ENCODE measurements at regions not wholly inside any gene's neighbourhood (a gene's known extent, or its start where the extent isn't known, plus 50 kb on each side); places are given as distances from the start of the nearest gene placed in this dataset.

DNA sequence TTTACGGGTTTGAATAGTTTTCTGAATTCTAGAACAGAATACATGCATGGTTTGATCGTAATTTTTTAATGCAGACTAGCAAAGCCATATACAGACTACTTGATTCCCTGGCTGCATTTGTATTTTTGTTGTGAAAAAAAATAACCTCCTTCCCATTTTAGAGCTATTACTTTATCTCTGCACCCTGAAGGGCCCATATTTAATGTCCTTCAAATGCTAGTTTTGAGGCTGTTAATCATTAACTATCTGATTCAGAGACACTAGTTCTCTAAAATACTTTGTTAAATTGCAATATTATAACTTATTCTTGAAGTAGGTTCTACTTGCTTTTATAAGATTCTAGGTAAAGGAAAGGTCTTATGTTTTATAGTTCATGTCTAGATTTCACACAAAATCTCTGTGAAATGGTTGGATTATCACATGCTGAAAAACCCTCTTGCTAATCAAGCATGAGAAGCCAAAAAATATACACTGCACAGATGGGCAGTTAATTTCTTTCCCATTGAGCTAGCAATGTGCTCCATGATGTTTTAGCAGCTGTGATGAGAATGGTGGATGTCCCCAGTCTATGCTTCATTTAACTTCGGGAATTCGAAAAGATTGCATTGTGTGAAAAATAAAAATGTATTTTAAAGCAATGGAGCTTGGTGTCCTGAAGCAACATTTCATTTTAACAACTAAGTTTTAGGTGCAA, 634.0 kb upstream of the BCHE start:
- no peak for DNase-seq (ENCODE audit: extremely low spot score)
- Histone ChIP-seq H3K4me1 (ENCODE audit: insufficient read depth) (no peaks in the 10 kb centered on the region), H3K36me3 (ENCODE audit: insufficient read depth) (no peaks in the 10 kb centered on the region), H3K4me3 (ENCODE audit: low read depth, low read length) (no peak overlapping the region), H3K27ac (ENCODE audit: low read depth) (no peak overlapping the region)
- WGBS: 90% methylated on average over 4 of the region's 4 CpGs

DNA sequence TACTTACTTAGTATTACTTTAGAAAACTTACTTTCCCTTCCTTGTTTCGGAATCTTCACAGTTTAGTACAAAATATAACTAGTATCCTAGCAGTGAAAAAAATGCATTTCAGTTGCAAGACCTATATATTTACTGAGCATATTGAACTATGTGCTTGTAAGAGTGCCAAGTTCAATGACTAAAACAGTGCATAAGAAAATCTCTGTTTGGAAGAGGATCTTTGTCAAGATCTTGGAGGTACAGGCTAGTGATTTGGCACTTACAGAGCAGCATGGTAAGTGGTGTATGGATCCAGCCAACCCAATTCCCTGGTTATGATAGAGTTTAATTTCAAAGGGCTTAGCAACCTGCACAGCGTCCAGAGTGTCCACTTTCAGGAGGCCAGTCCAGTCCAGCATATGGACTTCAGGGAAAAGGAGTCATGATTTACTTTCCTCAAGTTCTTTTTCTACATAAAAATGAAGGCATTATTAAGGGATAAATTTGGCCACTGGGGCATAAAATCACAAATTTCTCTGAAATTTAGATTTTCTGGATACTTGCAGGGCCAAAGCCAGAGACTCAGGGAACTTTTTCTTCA, 625.8 kb upstream of the BCHE start:
- Histone ChIP-seq H3K4me3 (ENCODE audit: low read depth, low read length) (no peak overlapping the region), H3K36me3 (ENCODE audit: insufficient read depth) (no peaks in the 10 kb centered on the region), H3K27ac (ENCODE audit: low read depth) (no peak overlapping the region), H3K4me1 (ENCODE audit: insufficient read depth) (no peaks in the 10 kb centered on the region)
- no peak for DNase-seq (ENCODE audit: extremely low spot score)
- 89% methylated on average over 2 of the region's 2 CpGs for WGBS

DNA sequence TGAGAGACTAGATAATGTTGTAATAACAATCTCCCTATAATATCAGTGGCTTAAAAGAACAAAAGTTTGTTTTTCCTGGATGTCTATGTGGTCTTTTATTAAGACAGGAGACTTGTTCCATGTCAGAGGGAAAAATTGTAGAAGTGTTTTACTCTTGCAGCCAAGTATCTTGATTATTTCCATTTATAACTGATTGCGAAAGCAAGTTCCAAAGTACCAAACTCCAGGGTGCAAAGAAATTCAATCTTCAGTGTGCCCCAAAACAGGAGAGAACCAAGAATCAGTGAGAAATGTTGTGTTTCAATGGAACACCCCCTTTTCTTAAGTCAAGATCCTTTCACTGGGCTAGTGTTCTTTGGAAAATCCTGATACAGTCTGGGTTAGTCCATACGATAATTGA, 624.4 kb upstream of the BCHE start:
- no peak for DNase-seq (ENCODE audit: extremely low spot score)
- H3K36me3 ChIP-seq (ENCODE audit: insufficient read depth): no peaks in the 10 kb centered on the region
- H3K4me1 ChIP-seq (ENCODE audit: insufficient read depth): no peaks in the 10 kb centered on the region
- no peak overlapping the region for H3K27ac ChIP-seq (ENCODE audit: low read depth)
- 85% methylated on average over 2 of the region's 2 CpGs for WGBS
- no peak overlapping the region for H3K4me3 ChIP-seq (ENCODE audit: low read depth, low read length)

DNA sequence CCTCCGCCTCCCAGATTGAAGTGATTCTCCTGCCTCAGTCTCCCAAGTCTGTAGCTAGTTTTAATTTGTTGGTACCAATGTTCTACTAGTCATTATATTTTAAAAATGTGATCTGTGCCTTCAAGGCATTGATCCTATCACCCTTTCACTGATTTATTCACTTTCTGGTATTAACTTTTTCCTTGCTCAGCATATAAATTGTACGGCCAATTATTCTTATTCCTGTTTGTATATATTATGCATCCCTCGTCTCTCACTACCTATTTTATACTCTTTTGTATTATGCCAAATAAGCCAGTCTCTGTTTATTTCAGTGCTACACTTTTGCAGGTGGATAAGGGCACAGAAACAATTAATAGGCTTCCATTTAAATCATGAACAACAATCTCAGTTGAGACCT, 620.2 kb upstream of the BCHE start:
- no peak for DNase-seq (ENCODE audit: extremely low spot score)
- 85% methylated on average over 3 of the region's 3 CpGs for WGBS
- H3K4me1 ChIP-seq (ENCODE audit: insufficient read depth): no peaks in the 10 kb centered on the region
- H3K4me3 ChIP-seq (ENCODE audit: low read depth, low read length): no peak overlapping the region
- no peaks in the 10 kb centered on the region for H3K36me3 ChIP-seq (ENCODE audit: insufficient read depth)
- H3K27ac ChIP-seq (ENCODE audit: low read depth): no peak overlapping the region

DNA sequence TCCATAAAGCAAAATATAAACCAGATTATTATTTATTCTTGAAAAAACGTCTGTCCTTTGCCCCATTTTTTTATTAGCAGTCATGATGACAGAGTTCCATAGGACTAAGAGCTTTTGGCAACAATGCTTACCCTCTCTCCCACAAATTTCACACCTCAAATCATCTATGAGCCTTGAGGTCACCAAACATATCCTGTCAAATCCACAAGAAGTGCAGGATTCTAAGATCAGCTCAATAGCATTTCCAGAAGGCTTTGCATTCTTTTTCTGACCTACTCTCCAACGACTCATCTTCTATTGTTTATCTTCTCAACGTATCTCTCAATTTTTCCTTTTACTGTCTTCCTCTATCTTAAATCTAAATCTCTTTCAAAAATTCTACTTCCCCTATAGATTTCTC, 619.1 kb upstream of the BCHE start:
- WGBS: 56% methylated on average over 3 of the region's 3 CpGs
- H3K36me3 ChIP-seq (ENCODE audit: insufficient read depth): no peaks in the 10 kb centered on the region
- H3K27ac ChIP-seq (ENCODE audit: low read depth): no peak overlapping the region
- H3K4me1 ChIP-seq (ENCODE audit: insufficient read depth): no peaks in the 10 kb centered on the region
- DNase-seq (ENCODE audit: extremely low spot score): no peak
- no peak overlapping the region for H3K4me3 ChIP-seq (ENCODE audit: low read depth, low read length)

DNA sequence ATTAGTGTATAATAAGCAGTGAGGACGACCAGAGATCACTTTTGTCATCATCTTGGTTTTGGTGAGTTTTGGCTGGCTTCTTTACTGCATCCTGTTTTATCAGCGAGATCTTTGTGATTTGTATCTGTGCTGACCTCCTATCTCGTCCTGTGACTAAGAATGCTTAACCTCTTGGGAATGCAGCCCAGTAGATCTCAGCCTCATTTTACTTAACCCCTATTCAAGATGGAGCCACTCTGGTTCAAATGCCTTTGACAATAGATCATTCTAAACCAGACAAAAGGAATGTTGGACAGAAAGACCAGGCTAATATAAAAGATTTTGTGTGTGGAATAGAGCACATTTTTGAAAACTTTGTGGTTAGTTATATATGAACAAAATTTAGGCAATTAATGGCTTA, 618.5 kb upstream of the BCHE start:
- WGBS: 61% methylated on average over 3 of the region's 3 CpGs
- Histone ChIP-seq H3K4me3 (ENCODE audit: low read depth, low read length) (no peak overlapping the region), H3K27ac (ENCODE audit: low read depth) (no peak overlapping the region), H3K36me3 (ENCODE audit: insufficient read depth) (no peaks in the 10 kb centered on the region), H3K4me1 (ENCODE audit: insufficient read depth) (no peaks in the 10 kb centered on the region)
- no peak for DNase-seq (ENCODE audit: extremely low spot score)

DNA sequence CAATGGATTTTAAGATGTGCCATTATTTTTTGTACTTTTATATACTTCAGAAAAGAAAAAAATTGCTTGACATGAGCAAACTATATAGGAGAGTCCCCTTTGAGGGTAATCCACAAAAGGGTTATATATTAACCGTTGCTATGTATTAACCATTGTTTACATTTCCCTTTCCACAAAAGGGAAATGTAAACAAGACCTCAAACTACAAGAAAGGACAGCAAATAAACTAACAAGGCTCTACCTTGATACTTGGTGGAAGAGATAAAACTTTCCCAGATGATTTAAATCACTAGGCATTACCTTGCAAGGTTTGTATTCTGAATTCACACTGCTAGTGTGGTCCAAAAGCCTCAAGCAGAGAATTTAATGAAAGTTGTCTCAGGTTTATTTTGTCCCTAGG, 616.3 kb upstream of the BCHE start:
- no peak for DNase-seq (ENCODE audit: extremely low spot score)
- no peaks in the 10 kb centered on the region for H3K4me1 ChIP-seq (ENCODE audit: insufficient read depth)
- H3K36me3 ChIP-seq (ENCODE audit: insufficient read depth): no peaks in the 10 kb centered on the region
- 38% methylated on average over 1 of the region's 1 CpG for WGBS
- H3K27ac ChIP-seq (ENCODE audit: low read depth): no peak overlapping the region
- no peak overlapping the region for H3K4me3 ChIP-seq (ENCODE audit: low read depth, low read length)

DNA sequence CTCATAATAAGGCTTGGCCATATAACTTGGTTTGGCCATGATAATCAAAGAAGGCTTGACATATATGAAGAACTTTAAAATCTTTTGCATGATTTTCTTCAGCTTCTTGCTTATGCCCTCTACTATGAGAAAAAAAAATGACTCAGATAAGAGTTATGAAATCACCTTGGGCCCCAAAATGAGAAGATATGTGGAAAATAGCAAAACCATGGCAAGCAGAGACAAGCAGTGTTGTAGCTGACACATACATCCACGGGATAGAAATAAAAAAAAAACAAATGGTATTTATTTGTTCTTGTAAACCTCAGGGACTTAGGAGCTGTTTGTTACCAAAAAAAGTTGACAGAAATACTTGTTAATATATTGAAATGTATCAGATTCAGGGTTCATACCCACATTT, 614.8 kb upstream of the BCHE start:
- Histone ChIP-seq H3K36me3 (ENCODE audit: insufficient read depth) (no peaks in the 10 kb centered on the region), H3K4me3 (ENCODE audit: low read depth, low read length) (no peak overlapping the region), H3K4me1 (ENCODE audit: insufficient read depth) (no peaks in the 10 kb centered on the region), H3K27ac (ENCODE audit: low read depth) (no peak overlapping the region)
- DNase-seq (ENCODE audit: extremely low spot score): no peak
- WGBS: 73% methylated on average over 1 of the region's 1 CpG

DNA sequence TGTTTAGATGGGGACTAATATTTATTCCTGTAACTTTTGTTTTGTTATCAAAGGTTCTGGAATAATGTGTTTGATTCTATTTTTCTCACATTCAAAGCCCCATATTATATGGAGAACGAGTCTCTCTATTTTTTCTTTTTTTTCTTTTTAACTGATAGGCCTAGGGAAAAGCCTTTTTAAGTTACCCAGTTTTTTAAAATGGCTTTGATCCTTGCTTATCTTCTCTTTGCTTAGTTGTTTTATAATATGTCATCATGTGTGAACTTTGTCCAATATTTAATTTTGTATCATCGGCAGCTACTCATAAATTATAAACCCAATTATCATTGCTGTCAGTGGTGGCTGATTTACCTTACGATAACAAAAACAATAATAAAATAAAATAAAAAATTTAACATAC, 610.3 kb upstream of the BCHE start:
- H3K36me3 ChIP-seq (ENCODE audit: insufficient read depth): no peaks in the 10 kb centered on the region
- H3K27ac ChIP-seq (ENCODE audit: low read depth): no peak overlapping the region
- DNase-seq (ENCODE audit: extremely low spot score): no peak
- H3K4me1 ChIP-seq (ENCODE audit: insufficient read depth): no peaks in the 10 kb centered on the region
- H3K4me3 ChIP-seq (ENCODE audit: low read depth, low read length): no peak overlapping the region
- WGBS: 50% methylated on average over 3 of the region's 3 CpGs

DNA sequence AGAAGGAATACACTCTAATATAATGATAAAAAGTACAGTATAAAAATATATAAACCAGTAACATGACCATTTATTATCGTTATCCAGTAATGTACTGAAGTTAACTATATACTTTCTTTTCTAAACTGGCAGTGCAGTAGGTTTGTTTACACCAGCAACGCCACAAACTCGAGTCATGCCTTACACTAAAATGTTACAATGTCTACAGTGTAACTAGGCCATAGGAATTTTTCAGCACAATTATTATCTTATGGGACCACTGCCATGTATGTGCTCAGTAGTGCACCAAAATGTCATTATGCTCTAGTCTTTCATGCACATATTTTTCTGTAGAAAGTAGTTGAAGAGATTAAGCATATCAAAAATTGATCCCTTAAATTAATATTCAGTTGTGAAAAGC, 609.8 kb upstream of the BCHE start:
- WGBS: 20% methylated on average over 3 of the region's 3 CpGs
- DNase-seq (ENCODE audit: extremely low spot score): peak; percentile 6
- Histone ChIP-seq H3K27ac (ENCODE audit: low read depth) (no peak overlapping the region), H3K4me3 (ENCODE audit: low read depth, low read length) (no peak overlapping the region), H3K36me3 (ENCODE audit: insufficient read depth) (no peaks in the 10 kb centered on the region), H3K4me1 (ENCODE audit: insufficient read depth) (no peaks in the 10 kb centered on the region)

DNA sequence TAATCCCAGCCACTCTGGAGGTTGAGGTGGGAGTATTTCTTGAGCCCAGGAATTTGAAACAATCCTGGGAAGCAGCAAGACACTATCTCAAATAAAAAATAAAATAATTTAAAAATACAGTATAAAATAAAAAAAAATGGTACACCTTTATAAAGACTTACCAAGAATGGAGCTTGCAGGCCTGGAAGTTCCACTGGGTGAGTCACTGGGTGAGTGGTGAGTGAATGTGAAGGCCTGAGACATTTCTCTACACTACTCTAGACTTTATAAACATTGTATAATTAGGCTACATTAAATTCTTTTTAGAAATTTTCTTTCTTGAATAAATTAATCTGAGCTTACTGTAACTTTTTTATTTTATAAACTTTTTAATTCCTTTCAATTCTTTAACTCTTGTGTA, 609.1 kb upstream of the BCHE start:
- H3K36me3 ChIP-seq (ENCODE audit: insufficient read depth): no peaks in the 10 kb centered on the region
- DNase-seq (ENCODE audit: extremely low spot score): no peak
- H3K27ac ChIP-seq (ENCODE audit: low read depth): no peak overlapping the region
- no peaks in the 10 kb centered on the region for H3K4me1 ChIP-seq (ENCODE audit: insufficient read depth)
- H3K4me3 ChIP-seq (ENCODE audit: low read depth, low read length): no peak overlapping the region

DNA sequence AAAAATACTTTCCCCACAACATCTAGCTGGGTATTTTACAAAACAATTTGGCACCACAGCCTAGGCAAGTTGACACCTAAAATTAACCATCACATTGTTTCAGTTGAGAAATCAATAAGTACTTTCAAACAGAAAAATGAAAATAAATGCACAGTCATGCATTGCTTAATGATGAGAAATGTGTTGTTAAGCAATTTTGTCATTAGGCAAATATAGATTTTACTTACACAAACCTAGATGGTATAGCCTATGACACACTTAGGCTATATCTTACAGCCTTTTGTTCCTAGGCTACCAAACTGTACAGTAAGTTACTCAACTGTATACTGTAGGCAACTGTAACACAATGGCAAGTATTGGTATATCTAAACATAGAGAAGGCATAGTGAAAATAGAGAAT, 608.6 kb upstream of the BCHE start:
- DNase-seq (ENCODE audit: extremely low spot score): no peak
- no peak overlapping the region for H3K4me3 ChIP-seq (ENCODE audit: low read depth, low read length)
- H3K27ac ChIP-seq (ENCODE audit: low read depth): no peak overlapping the region
- H3K36me3 ChIP-seq (ENCODE audit: insufficient read depth): no peaks in the 10 kb centered on the region
- H3K4me1 ChIP-seq (ENCODE audit: insufficient read depth): no peaks in the 10 kb centered on the region

DNA sequence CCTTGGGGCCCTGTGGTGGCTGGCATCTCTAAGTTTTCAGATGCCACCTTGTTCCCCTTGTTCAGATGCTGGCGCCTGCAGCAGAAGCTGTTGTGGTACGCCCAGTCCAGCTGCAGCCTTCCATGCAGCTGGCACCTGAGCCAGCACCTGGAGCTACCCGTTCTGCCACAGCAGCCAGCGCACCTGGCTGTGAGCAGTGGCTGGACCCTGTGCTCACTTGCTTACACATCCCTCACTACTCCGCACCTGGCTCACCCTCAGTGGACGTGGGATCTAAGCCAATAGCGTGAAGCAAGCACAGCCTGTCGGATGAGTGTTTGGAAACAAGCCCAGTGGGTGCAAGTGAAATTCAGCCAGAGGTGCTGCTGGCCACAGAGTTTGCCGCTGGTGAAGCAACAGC, 607.5 kb upstream of the BCHE start:
- DNase-seq (ENCODE audit: extremely low spot score): no peak
- H3K36me3 ChIP-seq (ENCODE audit: insufficient read depth): no peaks in the 10 kb centered on the region
- WGBS: 74% methylated on average over 9 of the region's 9 CpGs
- no peak overlapping the region for H3K4me3 ChIP-seq (ENCODE audit: low read depth, low read length)
- H3K4me1 ChIP-seq (ENCODE audit: insufficient read depth): no peaks in the 10 kb centered on the region
- no peak overlapping the region for H3K27ac ChIP-seq (ENCODE audit: low read depth)

DNA sequence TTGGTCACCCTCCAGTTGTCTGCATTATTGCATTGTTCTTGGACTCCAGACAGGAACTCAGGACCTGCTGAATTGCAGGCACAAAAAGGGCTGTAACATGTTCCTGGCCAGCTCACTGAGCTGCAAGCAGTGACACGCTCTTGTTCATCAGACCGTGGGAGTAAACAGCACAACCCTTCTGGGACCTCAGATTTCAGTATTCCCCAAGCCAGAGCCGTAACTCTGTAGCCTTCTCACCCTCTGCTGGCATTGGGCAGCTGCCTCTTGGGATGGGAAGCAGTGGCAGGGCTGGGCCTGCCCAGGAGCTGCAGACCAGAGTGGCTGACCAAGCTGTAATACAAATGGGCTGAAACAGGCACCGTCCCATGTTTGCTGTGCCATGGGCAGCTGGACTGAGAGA, 607.1 kb upstream of the BCHE start:
- no peaks in the 10 kb centered on the region for H3K4me1 ChIP-seq (ENCODE audit: insufficient read depth)
- no peak overlapping the region for H3K27ac ChIP-seq (ENCODE audit: low read depth)
- 67% methylated on average over 4 of the region's 4 CpGs for WGBS
- no peak for DNase-seq (ENCODE audit: extremely low spot score)
- no peaks in the 10 kb centered on the region for H3K36me3 ChIP-seq (ENCODE audit: insufficient read depth)
- no peak overlapping the region for H3K4me3 ChIP-seq (ENCODE audit: low read depth, low read length)
